ENCODE measurements at regions not wholly inside any gene's neighbourhood (a gene's known extent, or its start where the extent isn't known, plus 50 kb on each side); places are given as distances from the start of the nearest gene placed in this dataset.

- Histone ChIP-seq H3K36me3 (ENCODE audit: insufficient read depth, low read length) (no peaks in the 10 kb centered on the region), H2AFZ (ENCODE audit: low read depth, low read length) (no peak overlapping the region), H3K27ac (ENCODE audit: low read length) (no peak overlapping the region), H3K9ac (ENCODE audit: low read length) (no peak overlapping the region), H3K9me3 (ENCODE audit: low read length) (no peaks in the 10 kb centered on the region), H3K4me3 (ENCODE audit: low read length) (no peak overlapping the region), H4K20me1 (ENCODE audit: insufficient read depth) (no peaks in the 10 kb centered on the region), H3K4me2 (ENCODE audit: low read length) (no peak overlapping the region), H3K27me3 (ENCODE audit: insufficient read depth, low read depth, low read length) (no peaks in the 10 kb centered on the region), H3F3A (ENCODE audit: insufficient read depth, low read length, poor library complexity, severe bottlenecking) (no peaks in the 10 kb centered on the region), H3K79me2 (replicated peaks; ENCODE audit: insufficient read depth, low read length) (no peaks in the 10 kb centered on the region), H3K9me2 (ENCODE audit: insufficient read depth, low read length) (no peaks in the 10 kb centered on the region)
- TF ChIP-seq SMC3 (conservative IDR thresholded peaks at IDR 0.05; ENCODE audit: poor library complexity) (no peak), EP300 (conservative IDR thresholded peaks at IDR 0.05; ENCODE audit: poor library complexity, severe bottlenecking) (no peak)
Measured at GRCh38 chr3:69563981-69564380, 175.3 kb upstream of the MITF start.

GRCh38 chr3:69563151-69563550, 176.1 kb upstream of the MITF start:
- no peaks in the 10 kb centered on the region for H3K36me3 ChIP-seq (ENCODE audit: insufficient read depth, low read length)
- no peak overlapping the region for H3K9ac ChIP-seq (ENCODE audit: low read length)
- no peaks in the 10 kb centered on the region for H3K9me2 ChIP-seq (ENCODE audit: insufficient read depth, low read length)
- no peaks in the 10 kb centered on the region for H4K20me1 ChIP-seq (ENCODE audit: insufficient read depth)
- no peak overlapping the region for H3K4me3 ChIP-seq (ENCODE audit: low read length)
- H3K79me2 ChIP-seq (replicated peaks; ENCODE audit: insufficient read depth, low read length): no peaks in the 10 kb centered on the region
- no peaks in the 10 kb centered on the region for H3F3A ChIP-seq (ENCODE audit: insufficient read depth, low read length, poor library complexity, severe bottlenecking)
- H2AFZ ChIP-seq (ENCODE audit: low read depth, low read length): no peak overlapping the region
- no peaks in the 10 kb centered on the region for H3K9me3 ChIP-seq (ENCODE audit: low read length)
- TF ChIP-seq EZH2 (IDR thresholded peaks at IDR 0.05; ENCODE audit: borderline replicate concordance, insufficient read depth, low read length, poor library complexity, severe bottlenecking): no peak
- TF ChIP-seq CTCF (IDR thresholded peaks at IDR 0.05; ENCODE audit: poor library complexity, severe bottlenecking): no peak
- TF ChIP-seq RAD21 (conservative IDR thresholded peaks at IDR 0.05): no peak
- no peak for TF ChIP-seq EP300 (conservative IDR thresholded peaks at IDR 0.05; ENCODE audit: poor library complexity, severe bottlenecking)
- TF ChIP-seq TAF1 (IDR thresholded peaks at IDR 0.05; ENCODE audit: low read depth): no peak
- TF ChIP-seq SMC3 (conservative IDR thresholded peaks at IDR 0.05; ENCODE audit: poor library complexity): no peak
- TF ChIP-seq POLR2AphosphoS5 (IDR thresholded peaks at IDR 0.05): no peak
- TF ChIP-seq MXI1 (conservative IDR thresholded peaks at IDR 0.05; ENCODE audit: poor library complexity, severe bottlenecking): no peak
- no peak for TF ChIP-seq REST (IDR thresholded peaks at IDR 0.05; ENCODE audit: borderline replicate concordance)
- H3K27me3 ChIP-seq (ENCODE audit: insufficient read depth, low read depth, low read length): no peaks in the 10 kb centered on the region
- H3K4me2 ChIP-seq (ENCODE audit: low read length): no peak overlapping the region
- no peak overlapping the region for H3K27ac ChIP-seq (ENCODE audit: low read length)

- Histone ChIP-seq H3K36me3 (ENCODE audit: insufficient read depth, low read length) (no peaks in the 10 kb centered on the region), H3K9ac (ENCODE audit: low read length) (no peak overlapping the region), H3F3A (ENCODE audit: insufficient read depth, low read length, poor library complexity, severe bottlenecking) (no peaks in the 10 kb centered on the region), H3K9me2 (ENCODE audit: insufficient read depth, low read length) (no peaks in the 10 kb centered on the region), H3K9me3 (ENCODE audit: low read length) (no peaks in the 10 kb centered on the region), H3K4me3 (ENCODE audit: low read length) (no peak overlapping the region), H3K27ac (ENCODE audit: low read length) (no peak overlapping the region), H3K79me2 (replicated peaks; ENCODE audit: insufficient read depth, low read length) (no peaks in the 10 kb centered on the region), H3K4me2 (ENCODE audit: low read length) (no peak overlapping the region), H2AFZ (ENCODE audit: low read depth, low read length) (no peak overlapping the region), H3K27me3 (ENCODE audit: insufficient read depth, low read depth, low read length) (no peaks in the 10 kb centered on the region), H4K20me1 (ENCODE audit: insufficient read depth) (no peaks in the 10 kb centered on the region)
- TF ChIP-seq SMC3 (conservative IDR thresholded peaks at IDR 0.05; ENCODE audit: poor library complexity): no peak
- TF ChIP-seq MXI1 (conservative IDR thresholded peaks at IDR 0.05; ENCODE audit: poor library complexity, severe bottlenecking): no peak
- no peak for TF ChIP-seq EP300 (conservative IDR thresholded peaks at IDR 0.05; ENCODE audit: poor library complexity, severe bottlenecking)
- TF ChIP-seq TAF1 (IDR thresholded peaks at IDR 0.05; ENCODE audit: low read depth): no peak
- TF ChIP-seq EZH2 (IDR thresholded peaks at IDR 0.05; ENCODE audit: borderline replicate concordance, insufficient read depth, low read length, poor library complexity, severe bottlenecking): no peak
- TF ChIP-seq REST (IDR thresholded peaks at IDR 0.05; ENCODE audit: borderline replicate concordance): no peak
Measured at GRCh38 chr3:69562020-69562419, 176.1 kb upstream of the FRMD4B start.

Data from neural cell (in vitro differentiated cells).